ENCODE measurements at regions not wholly inside any gene's neighbourhood (a gene's known extent, or its start where the extent isn't known, plus 50 kb on each side); places are given as distances from the start of the nearest gene placed in this dataset.

DNA sequence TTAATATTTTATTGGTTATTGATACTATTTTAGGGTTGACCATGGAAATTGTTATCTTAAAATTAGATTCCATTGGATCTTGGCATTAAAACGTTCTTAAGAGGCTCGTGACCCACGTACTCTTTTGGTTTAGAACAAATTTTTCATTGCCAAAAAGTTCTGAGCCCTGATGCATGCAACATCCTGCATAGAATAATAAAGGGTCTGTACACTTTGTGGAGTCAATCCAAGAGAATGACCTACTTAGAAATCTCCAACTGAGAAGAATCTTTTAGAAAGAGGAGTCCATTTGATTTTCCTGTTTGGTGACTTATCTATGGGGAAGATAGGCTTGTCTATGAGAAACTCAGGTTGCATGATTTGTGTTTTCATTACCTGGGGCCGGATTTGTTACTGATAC is 404.2 kb upstream of the RGMA start:
- TF ChIP-seq POLR2AphosphoS5 (IDR thresholded peaks at IDR 0.05; ENCODE audit: borderline replicate concordance, low read depth, low read length) = no peak
- TF ChIP-seq EZH2 (IDR thresholded peaks at IDR 0.05) = no peak
- TF ChIP-seq FOXP2 (optimal IDR thresholded peaks at IDR 0.05; ENCODE audit: control extremely low read depth, extremely low read length, insufficient read depth) = no peak

Measured in SK-N-MC (cell line).